Heart left ventricle (tissue), 16 donors: ENCODE measurements at regions not wholly inside any gene's neighbourhood (a gene's known extent, or its start where the extent isn't known, plus 50 kb on each side); places are given as distances from the start of the nearest gene placed in this dataset.

Experiments used
- ATAC-seq, 4 donors: fragments of 200-7000 bp; cut with Tn5 transposase; one replicate each; pipeline ENCODE4 v1.9.1; 2020 to 2022; ENCODE audit warnings: moderate library complexity in 4 of 4, mild to moderate bottlenecking in 3 of 4, moderate number of reproducible peaks in 1 of 4
- DNase-seq, 5 donors: peaks; one replicate each; pipeline ENCODE4 v3.0.0-alpha.2; 2020
- H3K27ac ChIP-seq, 12 donors: fragments of 200-600 bp; sonication (generic) in 4 of 12; one replicate each; pipeline versions ENCODE4 v1.5.0 to v1.8.0; 2016 to 2022; ENCODE audit warnings: mild to moderate bottlenecking in 2 of 12
- H3K27me3 ChIP-seq, 9 donors: fragments of 200-600 bp; sonication (generic) in 2 of 9; one replicate each; pipeline versions ENCODE4 v1.5.1 to v1.8.0; 2016 to 2022; ENCODE audit warnings: mild to moderate bottlenecking in 3 of 9
- H3K36me3 ChIP-seq, 9 donors: fragments of 200-600 bp; sonication (generic) in 2 of 9; one replicate each; pipeline versions ENCODE4 v1.5.0 to v1.8.0; 2018 to 2022; ENCODE audit warnings: mild to moderate bottlenecking in 2 of 9
- H3K4me1 ChIP-seq, 12 donors: fragments of 200-600 bp; sonication (generic) in 4 of 12; one replicate each; pipeline versions ENCODE4 v1.5.0 to v1.8.0; 2016 to 2022; ENCODE audit warnings: mild to moderate bottlenecking in 3 of 12
- H3K4me3 ChIP-seq, 12 donors: fragments of 200-600 bp; sonication (generic) in 4 of 12; one replicate each; pipeline versions ENCODE4 v1.5.0 to v1.8.0; 2017 to 2022; ENCODE audit warnings: mild to moderate bottlenecking in 9 of 12, moderate library complexity in 4 of 12
- H3K9me3 ChIP-seq, 12 donors: fragments of 200-600 bp; sonication (generic) in 4 of 12; one replicate each; pipeline versions ENCODE4 v1.5.0 to v1.8.0; 2016 to 2022; ENCODE audit warnings: mild to moderate bottlenecking in 1 of 12
- CTCF ChIP-seq, 12 donors: fragments of 200-600 bp; sonication (generic) in 4 of 12; IDR thresholded peaks; one replicate each; pipeline versions ENCODE4 v1.5.0 to v1.8.0; 2018 to 2022; ENCODE audit warnings: antibody characterized with exemption in 12 of 12, mild to moderate bottlenecking in 5 of 12
- POLR2A ChIP-seq, 2 donors: fragments of 450-650 bp; IDR thresholded peaks; one replicate each; pipeline ENCODE4 v1.6.1; 2017; ENCODE audit warnings: antibody characterized with exemption in 2 of 2, mild to moderate bottlenecking in 2 of 2, moderate library complexity in 2 of 2
- WGBS, 4 donors: extraction: QIAGEN DNeasy Blood & Tissue Kit in 2 of 4; methylation state at CpG; one replicate each; pipeline versions ENCODE4 v1.1.5 to v1.1.7; 2013 to 2018; 5-methylcytosine and 5-hydroxymethylcytosine counted together
- intact Hi-C, 10 donors: fragments of 100-400 bp; cut with DNase I; formaldehyde crosslinking; loops; one replicate each; pipeline versions ENCODE4 v1.11.1 to v1.14.2; 2022
- donor health status: ischemic (EF 13 %, LVEDD 7.1; RV severe dilation, severe dysfunction).
- donor health status: healthy with polysubstance abuse.
- donor health status: DM: no; HTN: yes; CAD: no.
- donor health status: DM: no; HTN: no; CAD: no.
- donor health status: ischemic (EF 25% LVEDD 6.9; RV normal size, moderate dysfunction).
- donor health status: ischemic (EF 25% LVEDD 5.7; RV mildly dilated, moderate dysfunction).
- donor health status: healthy.
- donor health status: DM: yes; HTN: yes; CAD: no.
- donor health status: ischemic (EF 35%, LVEDD 5.7; RV mildly dilated, moderate dysfunction).
- donor health status: nonischemic (EF 11% LVEDD 7.7; RV severe dilation, severe dysfunction).
- donor health status: DM: yes; HTN: yes; CAD: no.
- donor health status: PGD.
- donor health status: ischemic (EF 29% LVEDD 5.4; RV normal size, mild dysfunction).
- donor health status: nonischemic (EF 23%, LVEDD 6.1; RV moderate dilation, normal function).

GRCh38 chr15:67999320-68000100 is 54.6 kb upstream of the PIAS1 start:
- H3K27ac ChIP-seq: no peak overlapping the region
- WGBS, 4 donors: 91 to 94% (median 93%) methylated on average over 3 of the region's 3 CpGs
- DNase-seq: no peak
- H3K4me1 ChIP-seq: peaks cover 0 to 7% (median 0%) of the 10 kb centered on the region in 12 donors
- H3K27me3 ChIP-seq: no peaks in the 10 kb centered on the region
- intact Hi-C loops: no loop called here
- H3K9me3 ChIP-seq: no peaks in the 10 kb centered on the region
- no peaks in the 10 kb centered on the region for H3K36me3 ChIP-seq
- no peak for ATAC-seq
- TF ChIP-seq POLR2A (IDR thresholded peaks at IDR 0.05) (no peak), CTCF (IDR thresholded peaks at IDR 0.05) (no peak)
- no peak overlapping the region for H3K4me3 ChIP-seq

GRCh38 chr15:68000754-68001153 is 53.4 kb upstream of the PIAS1 start:
- DNase-seq: no peak
- Histone ChIP-seq H3K9me3 (no peaks in the 10 kb centered on the region), H3K4me1 (peaks cover 0 to 10% (median 0%) of the 10 kb centered on the region in 12 donors), H3K36me3 (no peaks in the 10 kb centered on the region), H3K4me3 (no peak overlapping the region), H3K27ac (no peak overlapping the region), H3K27me3 (no peaks in the 10 kb centered on the region)
- intact Hi-C loops: no loop called here
- ATAC-seq: no peak
- TF ChIP-seq CTCF (IDR thresholded peaks at IDR 0.05) (no peak), POLR2A (IDR thresholded peaks at IDR 0.05) (no peak)

- H3K27ac ChIP-seq: no peak overlapping the region
- no peak for DNase-seq
- H3K4me1 ChIP-seq: peaks cover 0 to 14% (median 0%) of the 10 kb centered on the region in 12 donors
- intact Hi-C loops: no loop called here
- 73 to 84% (median 75%) methylated on average over 4 of the region's 4 CpGs for WGBS, 4 donors
- no peak overlapping the region for H3K4me3 ChIP-seq
- H3K9me3 ChIP-seq: peaks cover 0 to under 1% (median 0%) of the 10 kb centered on the region in 12 donors
- ATAC-seq: no peak
- no peaks in the 10 kb centered on the region for H3K27me3 ChIP-seq
- H3K36me3 ChIP-seq: no peaks in the 10 kb centered on the region
- TF ChIP-seq POLR2A (IDR thresholded peaks at IDR 0.05) (no peak), CTCF (IDR thresholded peaks at IDR 0.05) (no peak)
These were observed 52.3 kb upstream of the PIAS1 start for GRCh38 chr15:68001811-68002210.

GRCh38 chr15:68003297-68003696 is 50.8 kb upstream of the PIAS1 start:
- intact Hi-C loops: no loop called here

More at GRCh38 chr15:68003297-68003696, 50.8 kb upstream of the PIAS1 start:
- no peak overlapping the region for H3K27ac ChIP-seq
- no peak overlapping the region for H3K4me3 ChIP-seq
- no peaks in the 10 kb centered on the region for H3K36me3 ChIP-seq
- WGBS, 4 donors: 96 to 98% (median 97%) methylated on average over 6 of the region's 6 CpGs
- H3K27me3 ChIP-seq: no peaks in the 10 kb centered on the region
- no peak for ATAC-seq
- TF ChIP-seq POLR2A (IDR thresholded peaks at IDR 0.05): no peak
- no peak for TF ChIP-seq CTCF (IDR thresholded peaks at IDR 0.05)
- H3K9me3 ChIP-seq: peaks cover 0 to 3% (median 0%) of the 10 kb centered on the region in 12 donors
- H3K4me1 ChIP-seq: peaks cover 0 to 14% (median 0%) of the 10 kb centered on the region in 12 donors
- DNase-seq: no peak
